GM19372 (cell line): ENCODE measurements at regions not wholly inside any gene's neighbourhood (a gene's known extent, or its start where the extent isn't known, plus 50 kb on each side); places are given as distances from the start of the nearest gene placed in this dataset.

Experiments
- ATAC-seq: cut with Tn5 transposase; IDR thresholded peaks from one replicate; pipeline ENCODE4 v1.9.1; 2021; ENCODE audit warnings: mild to moderate bottlenecking, low read depth, moderate library complexity; ENCODE audit not compliant: unreplicated experiment

- ATAC-seq: no peak
These were observed 834.6 kb downstream of the JRKL start for GRCh38 chr11:97224396-97224795.

- ATAC-seq: no peak
These were observed 836.0 kb downstream of the JRKL start for GRCh38 chr11:97225794-97226193.

GRCh38 chr11:97229936-97230335 lies 840.1 kb downstream of the JRKL start:
- ATAC-seq: no peak

- no peak for ATAC-seq
These were observed 841.4 kb downstream of the JRKL start for GRCh38 chr11:97231231-97231630.

GRCh38 chr11:97234016-97234415 lies 844.2 kb downstream of the JRKL start:
- no peak for ATAC-seq

GRCh38 chr11:97237151-97237550 lies 847.3 kb downstream of the JRKL start:
- no peak for ATAC-seq

- no peak for ATAC-seq
These were observed 857.8 kb downstream of the JRKL start for GRCh38 chr11:97247601-97248000.

- no peak for ATAC-seq
These were observed 865.0 kb downstream of the JRKL start for GRCh38 chr11:97254790-97255189.

- ATAC-seq: no peak
These were observed 869.6 kb downstream of the JRKL start for GRCh38 chr11:97259434-97259833.

- no peak for ATAC-seq
These were observed 870.1 kb downstream of the JRKL start for GRCh38 chr11:97259884-97260283.

GRCh38 chr11:97263183-97263858 lies 873.5 kb downstream of the JRKL start:
- ATAC-seq: no peak

GRCh38 chr11:97269527-97269926 lies 879.7 kb downstream of the JRKL start:
- no peak for ATAC-seq

- ATAC-seq: no peak
These were observed 889.5 kb downstream of the JRKL start for GRCh38 chr11:97279341-97279740.

GRCh38 chr11:97280347-97280746 lies 890.5 kb downstream of the JRKL start:
- no peak for ATAC-seq

- ATAC-seq: no peak
These were observed 900.0 kb downstream of the JRKL start for GRCh38 chr11:97289823-97290222.

- ATAC-seq: no peak
These were observed 900.7 kb downstream of the JRKL start for GRCh38 chr11:97290464-97291041.

- ATAC-seq: no peak
These were observed 906.5 kb downstream of the JRKL start for GRCh38 chr11:97296301-97296700.

GRCh38 chr11:97309291-97309690 lies 919.5 kb downstream of the JRKL start:
- no peak for ATAC-seq

- no peak for ATAC-seq
These were observed 935.9 kb downstream of the JRKL start for GRCh38 chr11:97325693-97326092.

GRCh38 chr11:97332271-97332670 lies 942.5 kb downstream of the JRKL start:
- no peak for ATAC-seq

GRCh38 chr11:97336064-97336463 lies 946.3 kb downstream of the JRKL start:
- ATAC-seq: no peak

- ATAC-seq: no peak
These were observed 955.2 kb downstream of the JRKL start for GRCh38 chr11:97345032-97345431.
